ENCODE measurements at regions not wholly inside any gene's neighbourhood (a gene's known extent, or its start where the extent isn't known, plus 50 kb on each side); places are given as distances from the start of the nearest gene placed in this dataset.

GRCh38 chr2:146576339-146577111 lies 1268.3 kb upstream of the ACVR2A start:
- H3K4me3 ChIP-seq: no peak overlapping the region
- DNase-seq: no peak
- no peaks in the 10 kb centered on the region for H3K27me3 ChIP-seq
- intact Hi-C loops (cut with DNase I; ENCODE audit: low total_unique reads): no loop called here
- no peaks in the 10 kb centered on the region for H3K36me3 ChIP-seq (ENCODE audit: low read depth, missing control alignments)
- no peaks in the 10 kb centered on the region for H3K4me1 ChIP-seq
- H3K27ac ChIP-seq: no peak overlapping the region
- WGBS, 2 donors: 51% methylated on average over 8 of the region's 8 CpGs
- no peak for TF ChIP-seq POLR2A (IDR thresholded peaks at IDR 0.05)
- TF ChIP-seq, protein P1, sequence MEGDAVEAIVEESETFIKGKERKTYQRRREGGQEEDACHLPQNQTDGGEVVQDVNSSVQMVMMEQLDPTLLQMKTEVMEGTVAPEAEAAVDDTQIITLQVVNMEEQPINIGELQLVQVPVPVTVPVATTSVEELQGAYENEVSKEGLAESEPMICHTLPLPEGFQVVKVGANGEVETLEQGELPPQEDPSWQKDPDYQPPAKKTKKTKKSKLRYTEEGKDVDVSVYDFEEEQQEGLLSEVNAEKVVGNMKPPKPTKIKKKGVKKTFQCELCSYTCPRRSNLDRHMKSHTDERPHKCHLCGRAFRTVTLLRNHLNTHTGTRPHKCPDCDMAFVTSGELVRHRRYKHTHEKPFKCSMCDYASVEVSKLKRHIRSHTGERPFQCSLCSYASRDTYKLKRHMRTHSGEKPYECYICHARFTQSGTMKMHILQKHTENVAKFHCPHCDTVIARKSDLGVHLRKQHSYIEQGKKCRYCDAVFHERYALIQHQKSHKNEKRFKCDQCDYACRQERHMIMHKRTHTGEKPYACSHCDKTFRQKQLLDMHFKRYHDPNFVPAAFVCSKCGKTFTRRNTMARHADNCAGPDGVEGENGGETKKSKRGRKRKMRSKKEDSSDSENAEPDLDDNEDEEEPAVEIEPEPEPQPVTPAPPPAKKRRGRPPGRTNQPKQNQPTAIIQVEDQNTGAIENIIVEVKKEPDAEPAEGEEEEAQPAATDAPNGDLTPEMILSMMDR (IDR thresholded peaks at IDR 0.05): no peak
- no peaks in the 10 kb centered on the region for H3K9me3 ChIP-seq

GRCh38 chr2:146572598-146572997 lies 1272.2 kb upstream of the ACVR2A start:
- WGBS, 2 donors: 91 to 95% methylated on average over 1 of the region's 1 CpG
- Histone ChIP-seq H3K4me1 (no peaks in the 10 kb centered on the region), H3K9me3 (no peaks in the 10 kb centered on the region), H3K4me3 (no peak overlapping the region), H3K27ac (no peak overlapping the region), H3K27me3 (no peaks in the 10 kb centered on the region), H3K36me3 (ENCODE audit: low read depth, missing control alignments) (no peaks in the 10 kb centered on the region)
- intact Hi-C loops (cut with DNase I; ENCODE audit: low total_unique reads): no loop called here
- TF ChIP-seq POLR2A (IDR thresholded peaks at IDR 0.05): no peak
- TF ChIP-seq, protein P1 (IDR thresholded peaks at IDR 0.05): no peak
- DNase-seq: no peak

DNA sequence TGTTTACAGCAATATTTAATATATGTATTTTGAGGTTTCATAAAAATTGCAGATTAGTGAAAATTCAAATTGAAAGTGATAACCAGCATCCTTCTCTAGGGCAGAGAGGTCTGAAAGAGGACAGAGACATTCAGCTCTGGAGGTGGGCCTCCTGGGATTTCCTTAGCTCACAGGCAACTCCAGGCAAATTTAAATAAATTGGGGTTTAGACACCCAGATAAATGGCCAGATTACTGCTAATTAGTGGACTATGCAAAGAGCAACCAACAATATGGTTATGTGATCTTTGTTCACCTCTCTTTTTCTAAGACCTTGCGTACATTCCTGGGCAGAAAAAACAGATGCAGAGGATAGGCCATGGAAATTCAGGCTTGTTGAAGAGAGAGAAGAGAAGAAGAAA lies 1282.8 kb upstream of the ACVR2A start:
- Histone ChIP-seq H3K27ac (no peak overlapping the region), H3K27me3 (no peaks in the 10 kb centered on the region), H3K4me3 (no peak overlapping the region), H3K4me1 (no peaks in the 10 kb centered on the region), H3K9me3 (no peaks in the 10 kb centered on the region), H3K36me3 (ENCODE audit: low read depth, missing control alignments) (no peaks in the 10 kb centered on the region)
- TF ChIP-seq, protein P1 (IDR thresholded peaks at IDR 0.05): no peak
- TF ChIP-seq POLR2A (IDR thresholded peaks at IDR 0.05): no peak
- 100% methylated on average over 1 of the region's 1 CpG for WGBS, 2 donors
- intact Hi-C loops (cut with DNase I; ENCODE audit: low total_unique reads): no loop called here
- DNase-seq: no peak

DNA sequence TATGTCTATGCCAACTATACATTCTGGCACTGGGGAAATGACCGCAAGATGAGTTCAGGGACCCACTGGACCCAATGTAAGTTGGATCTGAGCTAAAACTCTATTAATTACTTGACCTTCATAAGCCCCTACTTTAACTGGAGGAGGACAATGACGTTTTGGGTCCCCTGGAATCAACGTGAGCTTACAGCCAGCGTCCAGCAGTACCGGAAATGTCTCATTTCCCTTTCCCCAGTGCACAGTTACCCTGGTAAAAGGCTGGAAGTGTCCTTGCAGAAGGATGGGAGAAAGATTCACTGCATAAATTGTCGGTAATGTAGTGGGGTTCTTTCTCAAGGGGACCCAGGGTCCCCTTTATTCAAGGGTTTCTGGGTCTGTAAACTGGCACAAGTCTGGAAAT lies 1297.6 kb upstream of the ACVR2A start:
- no peak for TF ChIP-seq POLR2A (IDR thresholded peaks at IDR 0.05)
- TF ChIP-seq, protein P1 (IDR thresholded peaks at IDR 0.05): no peak
- no peaks in the 10 kb centered on the region for H3K4me1 ChIP-seq
- no peak overlapping the region for H3K27ac ChIP-seq
- intact Hi-C loops (cut with DNase I; ENCODE audit: low total_unique reads): no loop called here
- DNase-seq: no peak
- no peaks in the 10 kb centered on the region for H3K9me3 ChIP-seq
- no peaks in the 10 kb centered on the region for H3K36me3 ChIP-seq (ENCODE audit: low read depth, missing control alignments)
- H3K27me3 ChIP-seq: no peaks in the 10 kb centered on the region
- WGBS, 2 donors: 86% methylated on average over 6 of the region's 6 CpGs
- H3K4me3 ChIP-seq: no peak overlapping the region

DNA sequence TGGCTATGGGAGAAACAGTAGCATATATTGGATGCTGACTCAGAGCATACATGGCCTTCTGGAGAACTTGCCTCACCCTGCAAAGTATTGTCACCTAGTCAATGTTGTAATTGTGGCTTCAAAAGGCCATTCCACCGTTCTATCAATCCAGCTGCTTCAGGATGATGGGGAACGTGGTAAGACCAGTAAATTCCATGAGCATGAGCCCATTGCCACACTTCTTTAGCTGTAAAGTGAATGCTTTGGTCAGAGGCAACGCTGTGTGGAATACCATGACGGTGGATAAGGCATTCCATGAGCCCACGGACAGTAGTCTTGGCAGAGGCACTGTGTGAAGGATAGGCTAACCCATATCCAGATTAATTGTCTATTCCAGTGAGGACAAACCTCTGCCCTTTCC lies 1300.1 kb upstream of the ACVR2A start:
- H3K4me1 ChIP-seq: no peaks in the 10 kb centered on the region
- TF ChIP-seq POLR2A (IDR thresholded peaks at IDR 0.05): no peak
- TF ChIP-seq, protein P1 (IDR thresholded peaks at IDR 0.05): no peak
- no peak for DNase-seq
- 90 to 92% methylated on average over 5 of the region's 5 CpGs for WGBS, 2 donors
- H3K36me3 ChIP-seq (ENCODE audit: low read depth, missing control alignments): no peaks in the 10 kb centered on the region
- H3K9me3 ChIP-seq: no peaks in the 10 kb centered on the region
- H3K27me3 ChIP-seq: no peaks in the 10 kb centered on the region
- H3K4me3 ChIP-seq: no peak overlapping the region
- H3K27ac ChIP-seq: no peak overlapping the region
- intact Hi-C loops (cut with DNase I; ENCODE audit: low total_unique reads): no loop called here

All from testis (tissue), 2 donors.